Esophagus squamous epithelium (tissue), 4 donors: ENCODE measurements at regions not wholly inside any gene's neighbourhood (a gene's known extent, or its start where the extent isn't known, plus 50 kb on each side); places are given as distances from the start of the nearest gene placed in this dataset.

Experiments used
- POLR2A ChIP-seq, 4 donors: fragments of 450-650 bp; IDR thresholded peaks; one replicate each; pipeline ENCODE4 v1.6.1; 2017; ENCODE audit warnings: antibody characterized with exemption in 4 of 4, mild to moderate bottlenecking in 4 of 4, moderate library complexity in 3 of 4
- TF ChIP-seq, protein P1 (sequence below), 6 experiments: fragments of 450-650 bp in 4 of 6; fragments of 200-600 bp in 2 of 6; sonication (generic) in 2 of 6; IDR thresholded peaks; one replicate each; pipeline ENCODE4 v1.5.1; 2016 to 2019; ENCODE audit warnings: antibody characterized with exemption in 6 of 6, mild to moderate bottlenecking in 4 of 6, moderate library complexity in 4 of 6

DNA sequence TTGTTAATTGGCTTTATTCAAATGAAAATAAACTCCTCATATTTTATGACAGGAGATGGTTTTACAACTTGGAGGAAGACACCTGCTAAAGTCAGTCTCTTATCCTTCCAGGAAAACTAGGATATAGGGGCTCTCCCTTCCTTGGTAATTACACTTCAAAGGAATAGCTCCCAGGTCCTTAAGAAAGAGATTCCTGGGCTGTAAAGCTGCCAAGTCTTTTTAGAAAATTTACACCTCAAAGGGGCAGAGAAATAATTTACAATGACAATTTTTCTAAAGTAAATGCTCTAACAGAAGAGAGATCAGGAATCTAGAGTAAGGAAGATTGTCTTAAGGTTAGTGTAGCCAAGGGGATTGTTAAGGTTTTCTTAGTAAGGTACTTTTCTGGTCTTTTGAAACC lies 1359.0 kb downstream of the OLFM4 start:
- TF ChIP-seq, protein P1, sequence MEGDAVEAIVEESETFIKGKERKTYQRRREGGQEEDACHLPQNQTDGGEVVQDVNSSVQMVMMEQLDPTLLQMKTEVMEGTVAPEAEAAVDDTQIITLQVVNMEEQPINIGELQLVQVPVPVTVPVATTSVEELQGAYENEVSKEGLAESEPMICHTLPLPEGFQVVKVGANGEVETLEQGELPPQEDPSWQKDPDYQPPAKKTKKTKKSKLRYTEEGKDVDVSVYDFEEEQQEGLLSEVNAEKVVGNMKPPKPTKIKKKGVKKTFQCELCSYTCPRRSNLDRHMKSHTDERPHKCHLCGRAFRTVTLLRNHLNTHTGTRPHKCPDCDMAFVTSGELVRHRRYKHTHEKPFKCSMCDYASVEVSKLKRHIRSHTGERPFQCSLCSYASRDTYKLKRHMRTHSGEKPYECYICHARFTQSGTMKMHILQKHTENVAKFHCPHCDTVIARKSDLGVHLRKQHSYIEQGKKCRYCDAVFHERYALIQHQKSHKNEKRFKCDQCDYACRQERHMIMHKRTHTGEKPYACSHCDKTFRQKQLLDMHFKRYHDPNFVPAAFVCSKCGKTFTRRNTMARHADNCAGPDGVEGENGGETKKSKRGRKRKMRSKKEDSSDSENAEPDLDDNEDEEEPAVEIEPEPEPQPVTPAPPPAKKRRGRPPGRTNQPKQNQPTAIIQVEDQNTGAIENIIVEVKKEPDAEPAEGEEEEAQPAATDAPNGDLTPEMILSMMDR (IDR thresholded peaks at IDR 0.05), result no peak
- TF ChIP-seq POLR2A (IDR thresholded peaks at IDR 0.05), result no peak
